ENCODE measurements at regions not wholly inside any gene's neighbourhood (a gene's known extent, or its start where the extent isn't known, plus 50 kb on each side); places are given as distances from the start of the nearest gene placed in this dataset.
"Not testable (repeated sequence)": the region's sequence is repeated elsewhere in the genome, so short reads cannot be mapped to it uniquely, and the experiment has no call there.

GRCh38 chr1:213697192-213697802, 290.5 kb upstream of the PROX1 start:
- in situ Hi-C loops (cut with MboI; ENCODE audit: low sequenced_read_pairs, unreplicated experiment), result no loop called here
- no peak for TF ChIP-seq CTCF (IDR thresholded peaks at IDR 0.05; ENCODE audit: borderline replicate concordance, control extremely low read depth, extremely low read depth, insufficient read depth, missing control alignments)
- DNase-seq (ENCODE audit: low spot score), result no peak

GRCh38 chr1:213698092-213698702, 289.6 kb upstream of the PROX1 start:
- no peak for DNase-seq (ENCODE audit: low spot score)
- no peak for TF ChIP-seq CTCF (IDR thresholded peaks at IDR 0.05; ENCODE audit: borderline replicate concordance, control extremely low read depth, extremely low read depth, insufficient read depth, missing control alignments)
- in situ Hi-C loops (cut with MboI; ENCODE audit: low sequenced_read_pairs, unreplicated experiment), result no loop called here

GRCh38 chr1:213702703-213703102, 285.1 kb upstream of the PROX1 start:
- no peak for DNase-seq (ENCODE audit: low spot score)
- in situ Hi-C loops (cut with MboI; ENCODE audit: low sequenced_read_pairs, unreplicated experiment), result no loop called here

GRCh38 chr1:213704941-213705340, 282.8 kb upstream of the PROX1 start:
- in situ Hi-C loops (cut with MboI; ENCODE audit: low sequenced_read_pairs, unreplicated experiment), result no loop called here
- TF ChIP-seq CTCF (IDR thresholded peaks at IDR 0.05; ENCODE audit: borderline replicate concordance, control extremely low read depth, extremely low read depth, insufficient read depth, missing control alignments), result no peak
- DNase-seq (ENCODE audit: low spot score), result no peak

More at GRCh38 chr1:213702703-213703102, 285.1 kb upstream of the PROX1 start:
- no peak for TF ChIP-seq CTCF (IDR thresholded peaks at IDR 0.05; ENCODE audit: borderline replicate concordance, control extremely low read depth, extremely low read depth, insufficient read depth, missing control alignments)

- in situ Hi-C loops (cut with MboI; ENCODE audit: low sequenced_read_pairs, unreplicated experiment); DNase-seq (ENCODE audit: low spot score): not testable (repeated sequence)
Observed at GRCh38 chr1:213711833-213712490, 275.8 kb upstream of the PROX1 start.

GRCh38 chr1:213714645-213715044, 273.1 kb upstream of the PROX1 start:
- in situ Hi-C loops (cut with MboI; ENCODE audit: low sequenced_read_pairs, unreplicated experiment), result no loop called here
- no peak for DNase-seq (ENCODE audit: low spot score)
- no peak for TF ChIP-seq CTCF (IDR thresholded peaks at IDR 0.05; ENCODE audit: borderline replicate concordance, control extremely low read depth, extremely low read depth, insufficient read depth, missing control alignments)

- in situ Hi-C loops (cut with MboI; ENCODE audit: low sequenced_read_pairs, unreplicated experiment), result no loop called here
- no peak for TF ChIP-seq CTCF (IDR thresholded peaks at IDR 0.05; ENCODE audit: borderline replicate concordance, control extremely low read depth, extremely low read depth, insufficient read depth, missing control alignments)
- no peak for DNase-seq (ENCODE audit: low spot score)
Observed at GRCh38 chr1:213715182-213715581, 272.6 kb upstream of the PROX1 start.
